ENCODE measurements at regions not wholly inside any gene's neighbourhood (a gene's known extent, or its start where the extent isn't known, plus 50 kb on each side); places are given as distances from the start of the nearest gene placed in this dataset.

GRCh38 chr17:73703192-73703591 is 58.9 kb upstream of the SDK2 start:
- Histone ChIP-seq H3K27ac (no peak overlapping the region), H3K9me3 (ENCODE audit: severe bottlenecking) (peaks cover 10% of the 10 kb centered on the region), H3K36me3 (no peaks in the 10 kb centered on the region), H3K4me3 (ENCODE audit: low read depth, low read length) (no peak overlapping the region), H3K27me3 (ENCODE audit: insufficient read depth, low read depth, severe bottlenecking) (no peaks in the 10 kb centered on the region)
- DNase-seq: no peak
- TF ChIP-seq CTCF (IDR thresholded peaks at IDR 0.05; ENCODE audit: low read depth, low read length): no peak

GRCh38 chr17:73703917-73704316 is 59.7 kb upstream of the SDK2 start:
- no peak overlapping the region for H3K4me3 ChIP-seq (ENCODE audit: low read depth, low read length)
- H3K27me3 ChIP-seq (ENCODE audit: insufficient read depth, low read depth, severe bottlenecking): no peaks in the 10 kb centered on the region
- peaks cover 10% of the 10 kb centered on the region for H3K9me3 ChIP-seq (ENCODE audit: severe bottlenecking)
- H3K36me3 ChIP-seq: no peaks in the 10 kb centered on the region
- no peak overlapping the region for H3K27ac ChIP-seq
- TF ChIP-seq CTCF (IDR thresholded peaks at IDR 0.05; ENCODE audit: low read depth, low read length): no peak
- DNase-seq: no peak

- Histone ChIP-seq H3K27me3 (ENCODE audit: insufficient read depth, low read depth, severe bottlenecking) (no peaks in the 10 kb centered on the region), H3K27ac (no peak overlapping the region)
- no peak for TF ChIP-seq CTCF (IDR thresholded peaks at IDR 0.05; ENCODE audit: low read depth, low read length)
Observed at GRCh38 chr17:73705594-73705993, 61.3 kb upstream of the SDK2 start.

GRCh38 chr17:73706428-73706827 is 62.2 kb upstream of the SDK2 start:
- no peak for TF ChIP-seq CTCF (IDR thresholded peaks at IDR 0.05; ENCODE audit: low read depth, low read length)
- H3K27me3 ChIP-seq (ENCODE audit: insufficient read depth, low read depth, severe bottlenecking): no peaks in the 10 kb centered on the region
- no peak overlapping the region for H3K27ac ChIP-seq
- peaks cover 2% of the 10 kb centered on the region for H3K9me3 ChIP-seq (ENCODE audit: severe bottlenecking)
- H3K36me3 ChIP-seq: no peaks in the 10 kb centered on the region
- H3K4me3 ChIP-seq (ENCODE audit: low read depth, low read length): no peak overlapping the region
- no peak for DNase-seq

More at GRCh38 chr17:73705594-73705993, 61.3 kb upstream of the SDK2 start:
- Histone ChIP-seq H3K36me3 (no peaks in the 10 kb centered on the region), H3K9me3 (ENCODE audit: severe bottlenecking) (peaks cover 8% of the 10 kb centered on the region), H3K4me3 (ENCODE audit: low read depth, low read length) (no peak overlapping the region)
- DNase-seq: no peak

- Histone ChIP-seq H3K36me3 (no peaks in the 10 kb centered on the region), H3K4me3 (ENCODE audit: low read depth, low read length) (no peak overlapping the region), H3K27ac (no peak overlapping the region), H3K9me3 (ENCODE audit: severe bottlenecking) (peaks cover 2% of the 10 kb centered on the region), H3K27me3 (ENCODE audit: insufficient read depth, low read depth, severe bottlenecking) (no peaks in the 10 kb centered on the region)
- TF ChIP-seq CTCF (IDR thresholded peaks at IDR 0.05; ENCODE audit: low read depth, low read length): no peak
- no peak for DNase-seq
Observed at GRCh38 chr17:73706858-73707257, 62.6 kb upstream of the SDK2 start.

- no peaks in the 10 kb centered on the region for H3K27me3 ChIP-seq (ENCODE audit: insufficient read depth, low read depth, severe bottlenecking)
- no peak for TF ChIP-seq CTCF (IDR thresholded peaks at IDR 0.05; ENCODE audit: low read depth, low read length)
Observed at GRCh38 chr17:73707358-73707757, 63.1 kb upstream of the SDK2 start.

More at GRCh38 chr17:73707358-73707757, 63.1 kb upstream of the SDK2 start:
- Histone ChIP-seq H3K27ac (no peak overlapping the region), H3K4me3 (ENCODE audit: low read depth, low read length) (no peak overlapping the region), H3K36me3 (no peaks in the 10 kb centered on the region), H3K9me3 (ENCODE audit: severe bottlenecking) (peaks cover 2% of the 10 kb centered on the region)
- DNase-seq: no peak
